NB4 (cell line): ENCODE measurements at regions not wholly inside any gene's neighbourhood (a gene's known extent, or its start where the extent isn't known, plus 50 kb on each side); places are given as distances from the start of the nearest gene placed in this dataset.

Experiments
- DNase-seq: peaks from one replicate; pipeline ENCODE4 v3.0.0; 2010; ENCODE audit warnings: low read depth
- H3K4me3 ChIP-seq: one replicate; pipeline ENCODE4 v1.5.1; 2011; ENCODE audit warnings: mild to moderate bottlenecking, low read depth, low read length, moderate library complexity
- CTCF ChIP-seq: IDR thresholded peaks from one replicate; pipeline ENCODE4 v1.5.1; 2012; ENCODE audit warnings: low read depth, low read length
- MYC ChIP-seq: IDR thresholded peaks from 2 replicates; pipeline ENCODE4 v1.6.1; 2011; ENCODE audit warnings: low read depth, low read length
- POLR2A ChIP-seq: IDR thresholded peaks from 2 replicates; pipeline ENCODE4 v1.6.1; 2011; ENCODE audit warnings: mild to moderate bottlenecking; ENCODE audit not compliant: insufficient read length; ENCODE audit errors: extremely low read depth
- TF ChIP-seq, protein P1 (sequence below): IDR thresholded peaks from 2 replicates; pipeline ENCODE4 v1.6.1; 2011; ENCODE audit warnings: low read depth, low read length

GRCh38 chr5:154571325-154572035 lies 93.5 kb upstream of the HAND1 start:
- no peak for DNase-seq
- TF ChIP-seq CTCF = no peak
- TF ChIP-seq POLR2A = no peak
- H3K4me3 ChIP-seq = no peak overlapping the region

DNA sequence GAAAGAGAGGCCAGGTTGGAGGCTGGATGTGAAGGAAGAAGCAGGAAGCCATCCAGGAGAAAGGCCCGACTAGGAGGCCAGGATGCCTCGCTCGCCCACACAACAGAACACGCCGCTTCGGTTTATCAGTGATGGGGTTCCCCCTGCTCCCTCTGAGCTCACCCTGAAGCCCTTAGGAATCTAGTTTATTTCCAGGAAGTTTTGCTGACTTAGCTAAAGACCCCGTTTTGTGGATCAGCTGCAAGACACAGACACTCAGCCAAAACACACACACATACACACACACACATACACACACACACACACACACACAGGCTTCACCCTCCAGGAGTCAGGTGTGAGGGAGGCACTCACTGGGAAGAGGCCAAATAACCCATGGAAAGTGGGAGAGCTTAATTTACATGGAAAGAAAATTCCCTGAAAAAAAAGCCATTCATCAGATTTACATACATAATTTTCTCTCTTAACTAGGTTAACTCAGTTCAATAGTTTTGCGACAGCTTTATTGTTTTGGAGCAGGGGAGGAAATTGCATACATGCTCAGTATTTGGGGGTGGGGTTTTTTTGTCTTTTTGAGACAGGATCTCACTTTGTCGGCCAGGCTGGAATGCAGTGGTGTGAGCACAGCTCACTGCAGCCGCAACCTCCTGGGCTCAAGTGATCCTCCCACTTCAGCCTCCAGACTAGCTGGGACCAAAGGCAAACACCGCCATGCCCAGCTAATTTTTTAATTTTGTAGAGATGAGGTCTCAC lies 92.7 kb upstream of the HAND1 start:
- no peak for DNase-seq
- H3K4me3 ChIP-seq = no peak overlapping the region

GRCh38 chr5:154568589-154568988 lies 90.6 kb upstream of the HAND1 start:
- no peak for TF ChIP-seq CTCF
- TF ChIP-seq, protein P1, sequence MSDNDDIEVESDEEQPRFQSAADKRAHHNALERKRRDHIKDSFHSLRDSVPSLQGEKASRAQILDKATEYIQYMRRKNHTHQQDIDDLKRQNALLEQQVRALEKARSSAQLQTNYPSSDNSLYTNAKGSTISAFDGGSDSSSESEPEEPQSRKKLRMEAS = no peak
- TF ChIP-seq MYC = no peak
- no peak for TF ChIP-seq POLR2A
- no peak for DNase-seq
- H3K4me3 ChIP-seq = no peak overlapping the region

More for the DNA sequence above, 92.7 kb upstream of the HAND1 start:
- TF ChIP-seq MYC (no peak), CTCF (no peak), POLR2A (no peak)
- TF ChIP-seq, protein P1 = no peak

GRCh38 chr5:154567155-154567554 lies 89.1 kb upstream of the HAND1 start:
- TF ChIP-seq POLR2A (no peak), MYC (no peak)
- TF ChIP-seq, protein P1 = no peak
- no peak overlapping the region for H3K4me3 ChIP-seq
- no peak for DNase-seq

DNA sequence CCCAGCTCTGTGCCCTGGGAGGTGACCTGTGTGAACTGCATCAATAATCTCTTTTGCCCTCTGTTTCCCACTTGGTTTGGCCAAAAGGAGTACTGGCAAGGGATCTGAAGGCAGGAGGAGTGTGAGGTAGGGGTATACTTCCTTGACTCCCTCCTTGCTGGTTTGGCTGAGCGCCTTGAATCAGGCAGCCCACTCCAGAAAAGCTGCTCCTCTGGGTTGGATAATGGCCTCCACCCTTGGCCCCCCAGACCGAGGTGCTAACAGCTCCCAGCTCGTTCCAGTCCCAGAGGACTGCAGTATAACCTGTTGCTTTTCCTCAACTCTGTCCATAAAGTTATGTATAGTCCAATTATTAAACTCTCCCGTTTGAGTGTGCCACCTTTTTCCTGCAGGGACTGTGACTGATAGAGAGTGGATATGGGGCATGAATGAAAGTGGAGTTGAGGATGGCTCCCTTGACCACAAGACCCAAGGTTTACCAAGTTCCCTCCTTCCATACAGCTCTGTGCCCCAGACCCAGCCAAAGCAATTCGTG lies 88.2 kb upstream of the HAND1 start:
- H3K4me3 ChIP-seq = no peak overlapping the region
- no peak for DNase-seq
- TF ChIP-seq, protein P1 = no peak
- TF ChIP-seq POLR2A = no peak
- TF ChIP-seq CTCF = no peak
- no peak for TF ChIP-seq MYC

DNA sequence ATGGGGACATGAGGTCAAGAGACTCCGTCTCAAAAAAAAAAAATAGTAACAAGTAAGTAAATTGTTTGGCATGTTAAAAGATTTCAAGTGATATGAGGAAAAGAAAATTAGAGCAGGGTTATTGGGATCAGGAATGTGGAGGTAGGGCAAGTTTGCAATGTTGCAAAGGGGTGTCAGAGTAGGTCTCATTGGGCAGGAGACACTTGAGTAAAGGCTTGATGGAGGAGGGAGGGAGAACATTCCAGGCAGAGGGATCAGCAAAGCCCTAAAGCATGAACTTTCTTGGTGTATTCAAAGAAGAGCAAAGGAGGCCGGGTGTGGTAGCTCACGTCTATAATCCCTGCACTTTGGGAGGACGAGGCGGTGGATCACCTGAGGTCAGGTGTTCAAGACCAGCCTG lies 87.1 kb upstream of the HAND1 start:
- H3K4me3 ChIP-seq = no peak overlapping the region
- no peak for DNase-seq
- TF ChIP-seq MYC = no peak
- TF ChIP-seq, protein P1 = no peak
- no peak for TF ChIP-seq POLR2A
- TF ChIP-seq CTCF = no peak
